Hematopoietic multipotent progenitor cell (in vitro differentiated cells): ENCODE measurements at regions not wholly inside any gene's neighbourhood (a gene's known extent, or its start where the extent isn't known, plus 50 kb on each side); places are given as distances from the start of the nearest gene placed in this dataset.
A peak's percentile ranks its signal among the peaks of the same experiment; 100 is the strongest.

Experiments
- DNase-seq, 3 donors: peaks; one replicate each; pipeline ENCODE4 v3.0.0-alpha.2; 2011 to 2015; ENCODE audit warnings: low read depth in 2 of 3, low spot score in 2 of 3

GRCh38 chr5:18811661-18812060 lies 1176.3 kb downstream of the CDH18 start:
- no peak for DNase-seq

GRCh38 chr5:18828351-18828750 lies 1159.6 kb downstream of the CDH18 start:
- no peak for DNase-seq

- DNase-seq, result no peak
Observed at GRCh38 chr5:18829539-18829938, 1158.5 kb downstream of the CDH18 start.

- DNase-seq, result no peak
Observed at GRCh38 chr5:18850216-18850615, 1137.8 kb downstream of the CDH18 start.

- DNase-seq, result no peak
Observed at GRCh38 chr5:18872978-18873377, 1115.0 kb downstream of the CDH18 start.

- DNase-seq, result no peak
Observed at GRCh38 chr5:18876565-18876964, 1111.4 kb downstream of the CDH18 start.

- DNase-seq, result no peak
Observed at GRCh38 chr5:18881615-18882014, 1106.4 kb downstream of the CDH18 start.

- DNase-seq, result no peak
Observed at GRCh38 chr5:18882154-18882553, 1105.8 kb downstream of the CDH18 start.

GRCh38 chr5:18888821-18889220 lies 1099.2 kb downstream of the CDH18 start:
- DNase-seq, result no peak

GRCh38 chr5:18900644-18901043 lies 1087.4 kb downstream of the CDH18 start:
- no peak for DNase-seq

GRCh38 chr5:18920966-18921365 lies 1067.0 kb downstream of the CDH18 start:
- no peak for DNase-seq

GRCh38 chr5:18932081-18932480 lies 1055.9 kb downstream of the CDH18 start:
- no peak for DNase-seq

- DNase-seq, result peak in 1 of 3 donors; percentile 3
Observed at GRCh38 chr5:18944771-18945170, 1043.2 kb downstream of the CDH18 start.

GRCh38 chr5:18954239-18954638 lies 1033.8 kb downstream of the CDH18 start:
- DNase-seq, result no peak

- no peak for DNase-seq
Observed at GRCh38 chr5:18959535-18959934, 1028.5 kb downstream of the CDH18 start.

GRCh38 chr5:18961234-18961633 lies 1026.8 kb downstream of the CDH18 start:
- DNase-seq, result no peak

- DNase-seq, result no peak
Observed at GRCh38 chr5:18965893-18966292, 1022.1 kb downstream of the CDH18 start.

GRCh38 chr5:18967637-18968036 lies 1020.4 kb downstream of the CDH18 start:
- no peak for DNase-seq

GRCh38 chr5:18968966-18969365 lies 1019.0 kb downstream of the CDH18 start:
- no peak for DNase-seq

GRCh38 chr5:18970000-18970399 lies 1018.0 kb downstream of the CDH18 start:
- no peak for DNase-seq

- no peak for DNase-seq
Observed at GRCh38 chr5:18972177-18972576, 1015.8 kb downstream of the CDH18 start.

- DNase-seq, result no peak
Observed at GRCh38 chr5:18975624-18976023, 1012.4 kb downstream of the CDH18 start.

- DNase-seq, result no peak
Observed at GRCh38 chr5:18977880-18978279, 1010.1 kb downstream of the CDH18 start.
